Activated naive CD8-positive, alpha-beta T cell treated with anti-CD3 and anti-CD28 coated beads, Interleukin-2, amount 50 U/mL, for 24 hours (primary cell): ENCODE measurements at regions not wholly inside any gene's neighbourhood (a gene's known extent, or its start where the extent isn't known, plus 50 kb on each side); places are given as distances from the start of the nearest gene placed in this dataset.

Experiments
- ATAC-seq: fragments of 150-1000 bp; cut with Tn5 transposase; one replicate; pipeline ENCODE4 v1.10.0; 2021
- DNase-seq: peaks from one replicate; pipeline ENCODE4 v3.0.0; 2021
- H3K27ac Mint-ChIP-seq: one replicate; pipeline ENCODE4 v1.8.0; 2021; ENCODE audit warnings: mild to moderate bottlenecking, mixed read lengths
- H3K27me3 Mint-ChIP-seq: one replicate; pipeline ENCODE4 v1.8.0; 2021; ENCODE audit warnings: mixed read lengths
- H3K36me3 Mint-ChIP-seq: one replicate; pipeline ENCODE4 v1.8.0; 2021; ENCODE audit warnings: low read depth, mixed read lengths
- H3K4me1 Mint-ChIP-seq: one replicate; pipeline ENCODE4 v1.8.0; 2021; ENCODE audit warnings: mixed read lengths
- H3K4me3 Mint-ChIP-seq: one replicate; pipeline ENCODE4 v1.8.0; 2021; ENCODE audit warnings: mild to moderate bottlenecking, moderate library complexity, mixed read lengths
- H3K9me3 Mint-ChIP-seq: one replicate; pipeline ENCODE4 v1.8.0; 2021; ENCODE audit warnings: mixed read lengths

DNA sequence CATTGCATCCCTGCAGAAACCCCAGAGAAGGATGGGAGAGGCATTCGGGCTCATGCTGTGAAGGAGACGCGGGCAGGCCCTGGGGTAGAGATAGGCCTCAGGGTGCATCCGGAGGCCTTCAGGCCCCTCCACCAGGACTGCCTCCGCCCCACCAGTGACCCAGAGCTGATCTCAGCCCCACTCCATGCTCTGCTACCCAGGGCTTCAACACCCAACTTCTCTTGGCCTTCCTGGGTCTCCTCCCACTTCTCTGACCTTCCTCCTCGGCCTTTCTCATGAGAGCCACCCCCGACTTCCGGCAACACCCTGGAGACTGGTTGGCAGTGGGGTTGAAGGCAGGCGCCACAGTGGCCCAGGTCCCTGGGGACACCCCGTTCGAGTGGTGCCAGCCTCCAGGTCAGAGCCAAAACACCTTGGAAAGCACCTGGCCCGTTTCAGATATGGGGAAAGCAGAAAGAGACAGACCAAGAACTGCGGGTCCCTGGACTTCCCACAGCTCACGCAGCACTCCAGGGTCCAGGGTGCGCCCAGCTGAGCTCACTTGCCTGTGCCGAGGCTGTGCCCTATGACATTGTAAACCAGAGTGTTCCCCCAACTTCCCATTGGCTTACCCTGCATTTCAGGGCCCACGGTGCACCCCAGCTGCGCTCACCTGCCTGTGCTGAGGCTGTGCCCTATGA is 65.1 kb upstream of the OLFM1 start:
- no peaks in the 10 kb centered on the region for H3K9me3 Mint-ChIP-seq

DNA sequence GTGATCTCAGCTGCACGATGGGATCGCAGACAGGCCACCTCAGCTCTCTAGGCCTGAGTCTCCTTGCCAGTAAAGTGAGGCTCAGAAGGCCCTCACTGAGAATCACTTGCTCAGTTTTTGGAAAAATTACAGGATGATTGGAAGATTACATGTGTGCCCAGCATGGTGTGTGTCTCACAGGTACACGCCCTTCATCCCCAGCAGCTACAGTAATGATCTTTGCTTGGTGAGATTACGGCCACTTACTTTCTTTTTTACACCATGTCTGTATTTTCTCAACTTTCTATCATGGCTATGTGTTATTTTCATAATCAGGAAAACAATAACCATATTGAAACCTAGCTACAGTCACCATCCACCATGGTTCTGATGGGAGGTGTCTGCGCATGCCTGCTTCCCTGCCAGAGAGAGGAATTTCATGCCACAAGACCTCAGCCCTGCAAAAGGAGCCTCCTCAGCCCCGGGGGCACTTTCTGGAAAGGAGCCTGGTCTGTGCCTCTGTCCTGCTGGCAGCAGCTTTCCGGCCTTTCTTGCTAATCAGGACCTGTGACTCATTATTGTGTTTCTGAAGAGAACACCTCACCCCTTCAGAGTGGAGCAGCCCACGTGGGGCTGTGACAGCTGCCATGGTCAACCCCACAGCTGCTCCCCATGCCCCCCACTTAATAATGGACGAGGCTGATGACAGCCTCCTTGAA is 64.2 kb upstream of the OLFM1 start:
- H3K27me3 Mint-ChIP-seq: peaks cover 5% of the 10 kb centered on the region
- H3K4me1 Mint-ChIP-seq: no peaks in the 10 kb centered on the region
- H3K27ac Mint-ChIP-seq: no peak overlapping the region
- H3K36me3 Mint-ChIP-seq: no peaks in the 10 kb centered on the region
- ATAC-seq: no peak
- H3K4me3 Mint-ChIP-seq: no peak overlapping the region
- DNase-seq: no peak
- no peaks in the 10 kb centered on the region for H3K9me3 Mint-ChIP-seq

More for the DNA sequence above, 65.1 kb upstream of the OLFM1 start:
- peaks cover 5% of the 10 kb centered on the region for H3K27me3 Mint-ChIP-seq
- no peaks in the 10 kb centered on the region for H3K36me3 Mint-ChIP-seq
- no peaks in the 10 kb centered on the region for H3K4me1 Mint-ChIP-seq
- H3K27ac Mint-ChIP-seq: no peak overlapping the region
- ATAC-seq (no peak), DNase-seq (no peak)
- H3K4me3 Mint-ChIP-seq: no peak overlapping the region

DNA sequence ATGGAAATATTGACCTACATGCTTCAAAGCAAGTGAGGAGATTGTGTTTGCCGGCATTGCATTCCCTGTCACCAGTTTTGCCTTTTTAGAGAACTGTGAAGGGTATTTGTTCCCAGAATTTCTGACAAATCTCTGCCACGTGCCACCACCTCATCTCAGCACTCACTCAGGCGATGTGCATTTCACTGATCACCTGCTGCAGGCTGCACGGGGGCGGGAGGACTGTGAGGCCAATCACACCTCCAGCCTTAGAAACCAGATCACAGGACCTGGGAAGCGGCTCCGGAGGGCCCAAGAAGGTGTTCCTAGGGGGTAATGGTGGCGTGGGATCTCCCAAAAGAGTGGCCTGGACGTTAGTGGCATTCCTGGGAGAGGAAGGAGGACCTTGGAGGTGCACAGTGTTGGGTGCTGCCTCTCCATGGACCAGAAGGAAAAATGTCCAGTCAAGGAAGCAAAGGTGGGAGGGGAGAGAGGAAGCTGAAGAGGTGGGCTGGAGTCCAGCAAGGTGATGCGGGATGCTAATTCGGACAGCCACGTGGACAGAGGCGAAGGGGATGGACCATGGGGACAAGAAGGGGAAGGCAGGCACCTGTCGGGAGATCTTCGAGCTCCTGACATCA is 63.6 kb upstream of the OLFM1 start:
- Mint-ChIP-seq H3K27me3 (peaks cover 5% of the 10 kb centered on the region), H3K36me3 (no peaks in the 10 kb centered on the region), H3K4me3 (no peak overlapping the region), H3K4me1 (no peaks in the 10 kb centered on the region), H3K9me3 (no peaks in the 10 kb centered on the region), H3K27ac (no peak overlapping the region)
- ATAC-seq (no peak), DNase-seq (no peak)

DNA sequence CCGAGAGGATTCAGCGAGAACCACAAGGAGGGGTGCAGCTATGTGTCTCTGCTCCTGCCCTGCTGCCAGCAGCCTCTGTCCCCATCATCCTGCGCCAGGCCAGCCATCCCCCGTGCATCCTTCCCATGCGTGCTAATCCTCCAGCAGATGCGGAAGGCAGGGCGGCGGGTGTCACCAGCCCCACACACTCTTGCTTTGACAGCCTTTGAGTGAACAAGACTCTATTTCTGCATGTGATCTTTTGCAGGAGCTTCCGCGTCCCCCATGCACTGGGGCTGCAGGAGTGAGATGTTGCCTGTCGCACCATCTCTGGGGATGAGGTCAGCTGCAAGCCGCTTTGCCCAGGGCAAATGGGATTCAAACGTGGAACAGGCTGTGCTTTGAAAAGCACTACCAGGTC is 58.0 kb upstream of the OLFM1 start:
- no peaks in the 10 kb centered on the region for H3K36me3 Mint-ChIP-seq
- H3K4me1 Mint-ChIP-seq: no peaks in the 10 kb centered on the region
- no peaks in the 10 kb centered on the region for H3K9me3 Mint-ChIP-seq
- no peak overlapping the region for H3K4me3 Mint-ChIP-seq
- peaks cover 2% of the 10 kb centered on the region for H3K27me3 Mint-ChIP-seq
- no peak for ATAC-seq
- H3K27ac Mint-ChIP-seq: no peak overlapping the region
- DNase-seq: no peak

DNA sequence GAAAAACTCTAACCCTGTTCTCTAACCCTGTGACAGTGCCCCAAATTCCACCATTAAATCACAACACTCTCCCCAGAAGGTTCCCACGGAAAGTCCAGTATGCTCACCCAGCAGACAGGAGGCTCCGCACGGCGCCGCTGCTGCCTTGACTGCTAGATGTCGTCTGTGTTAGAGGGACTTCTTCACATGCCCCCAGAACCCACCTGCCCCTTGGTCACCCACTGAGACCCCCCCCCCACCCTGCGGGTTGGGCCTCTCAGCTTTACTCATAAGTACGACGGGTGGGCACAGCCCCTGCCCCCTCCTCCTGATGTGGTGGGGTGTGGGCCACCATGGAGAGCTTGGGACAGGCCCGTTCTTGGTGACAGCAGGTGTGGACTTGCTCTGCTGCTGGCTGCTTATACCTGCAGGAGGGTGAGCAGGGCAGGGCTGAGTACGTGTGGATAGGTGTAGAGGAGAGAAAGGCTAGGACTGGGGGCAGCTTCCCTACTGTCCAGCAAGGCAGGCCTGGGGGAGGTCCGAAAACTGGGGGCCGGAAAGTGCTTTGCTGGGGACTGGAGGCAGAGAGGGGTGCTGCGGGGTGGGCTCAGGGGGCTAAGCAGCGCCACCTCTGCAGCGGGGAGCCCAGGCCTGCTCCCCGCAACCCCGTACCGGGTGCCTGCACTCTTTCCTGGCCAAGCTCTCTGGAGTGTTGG is 57.5 kb upstream of the OLFM1 start:
- Mint-ChIP-seq H3K27ac (no peak overlapping the region), H3K27me3 (peaks cover 3% of the 10 kb centered on the region), H3K36me3 (no peaks in the 10 kb centered on the region), H3K9me3 (no peaks in the 10 kb centered on the region), H3K4me3 (no peak overlapping the region), H3K4me1 (no peaks in the 10 kb centered on the region)
- ATAC-seq (no peak), DNase-seq (no peak)

DNA sequence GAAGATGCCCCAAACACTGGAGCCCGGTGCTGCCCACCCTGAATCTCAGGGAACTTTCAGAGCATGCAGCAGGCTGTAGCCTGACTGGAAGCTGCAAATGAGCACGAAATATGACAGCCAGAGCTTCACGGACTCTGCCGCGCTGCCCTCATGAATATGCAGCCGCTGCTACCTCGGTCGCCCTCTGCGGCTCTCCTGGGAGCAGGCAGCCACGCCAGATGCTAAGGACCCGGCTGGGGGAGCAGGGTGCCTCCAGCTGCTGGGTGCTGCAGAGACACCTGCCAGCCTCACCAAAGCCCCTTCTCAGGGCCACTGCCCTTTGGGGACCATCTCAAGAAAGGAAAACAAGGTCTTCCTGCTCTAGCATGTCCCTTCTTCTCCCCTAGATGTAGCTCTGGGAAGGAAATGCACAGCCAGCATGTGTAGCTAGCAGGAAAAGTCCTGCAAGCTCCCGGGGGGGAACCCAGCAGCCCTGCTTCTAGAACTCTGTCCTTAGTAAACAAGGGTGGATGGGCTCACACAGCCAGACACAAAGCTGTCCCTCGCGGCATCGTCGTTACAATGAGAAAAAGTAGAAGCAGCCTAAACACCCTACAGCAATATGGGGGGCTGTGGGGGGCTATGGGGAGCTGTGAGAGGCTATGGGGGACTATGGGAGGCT is 56.8 kb upstream of the OLFM1 start:
- no peak for DNase-seq
- Mint-ChIP-seq H3K27me3 (peaks cover 3% of the 10 kb centered on the region), H3K9me3 (no peaks in the 10 kb centered on the region), H3K27ac (no peak overlapping the region), H3K4me3 (no peak overlapping the region), H3K4me1 (no peaks in the 10 kb centered on the region), H3K36me3 (no peaks in the 10 kb centered on the region)
- ATAC-seq: no peak

DNA sequence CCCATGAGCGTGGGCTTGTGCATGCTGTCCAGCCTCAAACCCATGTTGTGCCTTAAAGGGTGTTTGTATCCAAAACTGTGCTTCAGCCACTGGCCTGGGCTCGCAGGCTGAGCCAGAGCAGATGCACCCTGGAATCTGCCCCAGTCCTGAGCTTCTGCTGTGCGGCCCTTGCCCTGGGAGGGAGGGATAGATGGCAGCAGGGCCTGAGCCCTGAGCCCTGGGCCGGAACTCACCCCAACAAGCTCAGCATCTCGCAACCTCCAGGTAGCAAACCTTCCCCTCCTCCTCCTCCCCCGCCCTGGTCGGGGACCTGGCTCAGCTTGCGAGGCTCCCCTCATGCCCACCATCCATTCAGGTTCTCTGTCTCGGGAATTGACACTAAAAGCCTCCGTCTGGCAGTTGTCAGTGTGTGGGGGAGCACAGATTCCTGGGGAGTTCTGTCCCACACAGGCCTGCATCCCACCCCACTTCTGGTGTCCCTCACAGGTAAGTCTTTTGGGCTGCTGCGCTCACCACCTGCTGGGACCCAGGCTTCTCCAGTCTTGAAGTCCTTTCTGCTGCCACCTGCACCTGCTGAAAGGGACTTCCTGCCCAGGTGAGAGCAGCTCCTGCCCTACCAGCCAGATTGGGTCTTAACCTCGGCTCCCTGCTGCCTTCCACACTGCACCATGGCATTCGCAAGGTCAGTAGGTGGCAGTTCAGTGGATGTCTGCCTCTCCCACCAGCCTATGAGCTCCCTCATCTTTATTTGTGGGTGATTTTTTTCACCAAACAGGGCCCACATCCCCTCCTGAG is 55.2 kb upstream of the OLFM1 start:
- Mint-ChIP-seq H3K27me3 (peaks cover 3% of the 10 kb centered on the region), H3K4me1 (no peaks in the 10 kb centered on the region)

DNA sequence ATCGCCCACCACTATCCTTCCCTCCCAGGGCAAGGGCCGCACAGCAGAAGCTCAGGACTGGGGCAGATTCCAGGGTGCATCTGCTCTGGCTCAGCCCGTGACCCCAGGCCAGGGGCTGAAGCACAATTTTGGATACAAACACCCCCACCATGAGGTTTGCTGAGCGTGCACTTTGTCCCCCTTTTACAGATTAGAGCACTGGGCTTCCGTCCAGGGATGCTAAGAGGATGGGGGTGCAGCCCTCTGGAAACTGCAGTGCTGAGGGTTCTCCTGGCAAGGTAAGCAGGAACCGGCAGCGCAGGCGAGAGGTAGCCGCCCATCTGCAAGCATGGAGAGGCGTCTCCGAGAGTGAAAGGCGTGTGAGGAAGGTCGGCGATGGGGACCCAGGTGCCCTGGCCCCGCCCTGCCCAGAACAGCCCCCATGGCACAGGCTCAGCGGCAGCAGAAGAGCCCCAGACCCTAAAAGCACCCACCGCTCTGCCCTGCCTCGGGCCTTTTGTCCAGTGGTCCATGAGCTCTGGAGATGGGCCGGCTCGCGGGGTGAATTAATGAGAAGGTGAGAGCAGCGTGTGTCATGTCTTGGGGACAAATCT is 54.5 kb upstream of the OLFM1 start:
- ATAC-seq: no peak
- no peak for DNase-seq
- Mint-ChIP-seq H3K4me3 (no peak overlapping the region), H3K36me3 (no peaks in the 10 kb centered on the region), H3K9me3 (no peaks in the 10 kb centered on the region), H3K27me3 (peaks cover 3% of the 10 kb centered on the region), H3K4me1 (no peaks in the 10 kb centered on the region), H3K27ac (no peak overlapping the region)

More for the DNA sequence above, 55.2 kb upstream of the OLFM1 start:
- Mint-ChIP-seq H3K27ac (no peak overlapping the region), H3K36me3 (no peaks in the 10 kb centered on the region), H3K4me3 (no peak overlapping the region), H3K9me3 (no peaks in the 10 kb centered on the region)
- DNase-seq (no peak), ATAC-seq (no peak)

DNA sequence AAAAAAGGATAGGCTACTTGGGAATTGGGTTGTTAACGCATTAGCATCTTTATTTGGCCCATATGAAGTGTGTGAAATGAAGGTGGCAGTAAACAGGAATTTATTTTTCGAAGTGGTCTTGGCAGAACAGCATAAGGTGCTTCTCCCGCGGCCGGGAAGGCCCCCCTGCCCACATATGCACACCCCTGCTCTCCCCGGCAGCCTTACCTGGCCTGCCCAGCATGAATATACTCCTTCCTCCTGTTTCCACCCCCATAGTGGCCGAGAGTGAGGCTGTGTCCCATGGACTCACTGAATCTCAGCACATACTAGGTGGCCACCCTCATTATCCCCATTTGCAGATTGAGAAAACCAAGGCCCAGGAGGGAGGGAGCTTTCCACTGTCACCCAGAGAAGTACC is 54.0 kb upstream of the OLFM1 start:
- Mint-ChIP-seq H3K27ac (no peak overlapping the region), H3K4me1 (no peaks in the 10 kb centered on the region), H3K36me3 (no peaks in the 10 kb centered on the region), H3K9me3 (no peaks in the 10 kb centered on the region), H3K27me3 (peaks cover 3% of the 10 kb centered on the region), H3K4me3 (no peak overlapping the region)
- DNase-seq (no peak), ATAC-seq (no peak)

DNA sequence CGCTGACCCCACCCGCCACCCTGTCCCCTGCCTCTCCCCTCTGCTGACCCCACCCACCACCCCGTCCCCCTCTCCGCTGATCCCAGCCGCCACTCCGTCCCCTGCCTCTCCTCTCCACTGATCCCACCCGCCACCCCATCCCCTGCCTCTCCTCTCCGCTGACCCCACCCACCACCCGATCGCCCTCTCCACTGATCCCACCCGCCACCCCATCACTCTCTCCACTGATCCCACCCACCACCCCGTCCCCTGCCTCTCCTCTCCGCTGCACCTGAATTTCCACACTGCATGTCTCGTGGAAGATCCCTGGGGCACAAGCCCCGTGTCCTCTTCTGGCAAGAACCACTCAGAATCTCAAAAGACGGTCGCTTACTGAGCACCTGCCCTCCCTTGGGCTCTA is 53.4 kb upstream of the OLFM1 start:
- Mint-ChIP-seq H3K36me3 (no peaks in the 10 kb centered on the region), H3K27me3 (peaks cover 3% of the 10 kb centered on the region)

DNA sequence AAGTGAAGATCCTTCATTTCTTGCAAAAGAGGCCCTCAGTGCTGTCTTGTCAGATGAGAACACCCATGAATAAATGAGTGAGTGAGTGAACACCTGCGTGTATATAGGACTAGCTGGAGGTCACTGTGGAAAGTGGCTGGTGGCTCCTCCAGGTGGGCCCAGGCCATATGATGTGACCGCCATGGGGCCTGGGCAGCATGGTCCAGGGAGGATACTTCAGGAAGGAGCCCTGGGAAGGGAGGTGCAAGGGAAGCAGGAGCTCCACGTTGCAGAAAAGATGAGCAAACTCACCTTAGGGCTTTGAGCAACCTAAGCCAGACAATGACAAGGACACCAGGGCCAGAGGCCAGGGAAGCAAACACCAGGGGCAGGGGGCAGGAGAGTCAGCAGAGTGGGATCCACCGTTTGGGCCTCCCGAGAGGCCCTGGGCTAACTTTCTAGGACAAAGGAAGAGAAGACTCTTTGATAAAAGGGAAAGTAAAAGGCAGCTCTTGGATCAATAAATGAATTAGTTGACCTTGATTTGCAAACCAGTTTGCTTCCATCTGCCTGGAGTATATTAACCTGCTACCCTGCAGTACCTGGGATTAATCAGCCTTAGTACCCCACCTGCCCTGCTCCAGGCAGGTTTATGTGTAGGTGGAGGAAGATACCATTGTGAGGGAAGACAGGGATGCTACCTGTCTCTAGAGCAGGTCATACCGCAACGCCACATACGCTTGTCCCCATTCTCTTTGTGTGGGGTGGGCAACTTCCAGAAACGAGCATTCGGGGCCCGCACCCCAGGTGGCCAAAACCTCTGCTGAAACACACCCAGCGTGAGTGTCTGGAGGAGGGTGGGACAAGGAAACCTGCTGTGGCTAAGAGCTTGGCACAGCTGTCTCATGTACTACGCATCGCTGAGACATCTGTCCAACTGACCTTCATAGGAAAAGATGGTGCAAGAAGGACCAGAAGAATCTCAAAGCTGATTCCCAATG is 51.4 kb upstream of the OLFM1 start:
- Mint-ChIP-seq H3K27me3 (peaks cover 3% of the 10 kb centered on the region), H3K36me3 (no peaks in the 10 kb centered on the region), H3K4me3 (no peak overlapping the region), H3K4me1 (no peaks in the 10 kb centered on the region), H3K27ac (no peak overlapping the region), H3K9me3 (no peaks in the 10 kb centered on the region)
- ATAC-seq (no peak), DNase-seq (no peak)

More for the DNA sequence above, 53.4 kb upstream of the OLFM1 start:
- DNase-seq (no peak), ATAC-seq (no peak)
- Mint-ChIP-seq H3K27ac (no peak overlapping the region), H3K9me3 (no peaks in the 10 kb centered on the region), H3K4me3 (no peak overlapping the region), H3K4me1 (no peaks in the 10 kb centered on the region)

DNA sequence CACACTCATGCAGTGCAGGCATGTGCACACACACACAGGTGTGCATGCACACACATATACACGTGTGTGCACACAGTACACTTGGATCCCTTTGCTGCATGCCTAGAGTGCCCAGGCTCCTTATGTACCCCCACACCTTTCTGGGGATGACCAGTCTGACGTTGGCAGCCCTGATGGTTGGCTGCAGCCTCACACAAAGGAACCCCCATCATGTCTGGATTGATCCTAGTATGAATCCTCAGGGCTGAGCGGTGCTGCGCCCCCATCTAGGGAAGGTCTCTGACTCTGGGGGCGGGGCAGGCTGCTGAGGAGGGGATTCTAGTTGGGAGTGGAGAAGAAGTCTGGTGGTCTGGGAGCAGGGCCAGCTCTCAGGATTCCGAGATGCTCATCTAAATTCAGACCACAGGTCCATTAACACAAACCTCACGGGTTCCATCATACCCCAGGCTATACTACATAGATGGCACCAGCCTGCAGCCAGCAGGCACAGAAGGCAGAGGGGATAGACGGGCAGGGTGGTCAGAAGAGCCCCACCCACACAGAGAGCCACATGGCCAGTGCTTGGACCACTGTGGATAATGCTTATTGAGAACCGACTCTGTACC is 50.5 kb upstream of the OLFM1 start:
- Mint-ChIP-seq H3K27me3 (peaks cover 3% of the 10 kb centered on the region), H3K4me1 (no peaks in the 10 kb centered on the region), H3K36me3 (no peaks in the 10 kb centered on the region), H3K9me3 (no peaks in the 10 kb centered on the region), H3K27ac (no peak overlapping the region), H3K4me3 (no peak overlapping the region)
- DNase-seq: no peak
- ATAC-seq: no peak
